Fibroblast of the conjunctiva (primary cell): ENCODE measurements at regions not wholly inside any gene's neighbourhood (a gene's known extent, or its start where the extent isn't known, plus 50 kb on each side); places are given as distances from the start of the nearest gene placed in this dataset.

Source experiments
- DNase-seq: peaks from one replicate; pipeline ENCODE4 v3.0.0-alpha.2; 2010; ENCODE audit warnings: low read depth

GRCh38 chr6:159479146-159479545 is 213.9 kb downstream of the SOD2 start:
- DNase-seq: no peak

DNA sequence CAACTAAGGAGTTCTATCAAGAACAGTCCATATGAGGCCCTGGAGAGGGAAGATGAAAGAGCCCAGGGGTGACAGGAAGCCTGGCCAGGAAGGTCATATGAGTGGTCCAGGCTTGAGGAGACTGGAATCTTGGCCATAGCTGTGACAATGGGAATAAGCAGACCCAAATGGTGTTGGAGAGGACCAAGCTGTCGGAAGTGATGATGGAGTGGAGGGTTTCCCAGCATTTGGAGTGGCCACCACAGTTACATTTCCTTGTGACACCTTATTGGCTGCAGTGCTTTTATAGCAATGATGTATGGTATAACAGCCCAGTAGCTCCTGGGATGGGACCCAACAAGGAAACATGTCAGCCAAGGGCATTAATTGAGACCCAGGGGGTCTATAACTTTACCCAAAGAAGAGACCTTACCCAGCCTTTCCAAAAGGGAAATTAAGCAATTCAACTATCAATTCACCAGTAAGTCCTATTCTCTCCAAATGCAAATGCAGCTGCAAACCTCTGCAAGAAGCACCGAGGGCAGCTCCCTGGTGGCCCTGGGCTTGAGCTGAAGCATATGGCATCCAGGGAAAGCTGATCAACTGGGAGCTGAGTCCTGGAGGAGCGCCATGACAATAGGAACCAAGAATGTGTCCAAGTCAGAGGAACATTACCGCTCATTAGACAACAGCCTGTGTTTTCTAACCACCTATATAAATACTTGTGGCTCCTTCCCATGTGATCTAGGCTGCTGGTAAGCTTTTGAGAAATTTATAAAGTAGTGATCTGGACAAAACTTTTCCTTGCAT is 219.4 kb downstream of the SOD2 start:
- no peak for DNase-seq

GRCh38 chr6:159470397-159470796 is 222.6 kb downstream of the SOD2 start:
- no peak for DNase-seq

DNA sequence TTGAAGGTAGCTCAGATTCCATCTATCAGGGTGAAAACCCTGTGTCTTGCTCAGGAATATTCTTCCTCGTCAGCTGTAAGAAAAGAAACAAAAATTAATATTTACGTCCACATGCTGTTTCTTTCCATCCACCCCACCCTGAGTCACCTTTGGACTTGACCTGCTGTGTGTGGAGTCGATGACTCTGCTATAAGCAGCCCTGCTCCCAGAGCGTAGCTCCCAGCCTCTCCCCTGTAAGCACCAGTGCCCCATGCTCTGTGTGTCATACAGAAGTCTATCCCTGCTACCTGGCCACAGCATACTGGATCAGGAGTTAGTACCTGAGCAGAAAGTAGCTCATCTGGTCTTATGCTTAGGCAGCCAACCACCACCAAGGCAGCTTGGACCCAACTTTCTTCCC is 223.6 kb downstream of the SOD2 start:
- no peak for DNase-seq

DNA sequence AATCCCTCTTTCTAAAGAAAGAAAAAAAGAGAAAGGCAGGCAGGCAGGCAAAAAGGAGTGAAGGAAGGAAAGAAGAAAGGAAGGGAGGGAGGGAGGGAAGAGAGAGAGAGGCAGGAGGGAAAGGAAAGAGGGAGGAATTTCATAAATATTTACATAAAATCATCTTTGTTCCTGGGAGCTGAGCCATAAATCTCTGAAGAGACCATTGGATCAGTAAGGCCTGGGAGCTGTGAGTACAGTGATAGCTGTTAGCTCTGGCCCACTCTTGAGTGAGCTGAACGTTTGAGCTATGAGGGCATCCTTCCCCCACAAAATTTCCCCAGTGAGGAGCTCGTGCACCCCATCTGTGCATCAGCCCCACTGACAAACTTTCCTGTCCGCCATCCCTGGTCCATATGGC is 224.0 kb downstream of the SOD2 start:
- no peak for DNase-seq

- DNase-seq: no peak
Measured at GRCh38 chr6:159467473-159468041, 225.5 kb downstream of the SOD2 start.

GRCh38 chr6:159466926-159467325 is 226.1 kb downstream of the SOD2 start:
- DNase-seq: no peak

DNA sequence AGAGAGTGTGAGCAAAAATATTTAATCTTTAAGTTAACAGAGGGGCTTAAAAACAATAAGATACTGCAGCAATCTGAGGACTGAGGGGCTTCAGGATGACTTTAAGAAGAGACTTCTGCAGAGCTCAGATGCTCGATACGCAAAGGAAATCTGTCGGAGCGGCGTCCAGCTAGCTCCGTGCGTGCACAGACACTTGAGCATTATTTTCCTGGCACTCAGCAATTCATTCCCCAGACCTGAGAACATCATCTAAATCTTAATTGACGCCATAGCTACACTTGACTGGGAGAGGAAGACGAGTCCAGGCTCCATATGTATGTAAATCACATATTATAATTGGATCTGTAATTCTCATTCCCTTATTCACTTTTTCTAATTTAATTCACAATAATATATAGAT is 228.2 kb downstream of the SOD2 start:
- DNase-seq: no peak

DNA sequence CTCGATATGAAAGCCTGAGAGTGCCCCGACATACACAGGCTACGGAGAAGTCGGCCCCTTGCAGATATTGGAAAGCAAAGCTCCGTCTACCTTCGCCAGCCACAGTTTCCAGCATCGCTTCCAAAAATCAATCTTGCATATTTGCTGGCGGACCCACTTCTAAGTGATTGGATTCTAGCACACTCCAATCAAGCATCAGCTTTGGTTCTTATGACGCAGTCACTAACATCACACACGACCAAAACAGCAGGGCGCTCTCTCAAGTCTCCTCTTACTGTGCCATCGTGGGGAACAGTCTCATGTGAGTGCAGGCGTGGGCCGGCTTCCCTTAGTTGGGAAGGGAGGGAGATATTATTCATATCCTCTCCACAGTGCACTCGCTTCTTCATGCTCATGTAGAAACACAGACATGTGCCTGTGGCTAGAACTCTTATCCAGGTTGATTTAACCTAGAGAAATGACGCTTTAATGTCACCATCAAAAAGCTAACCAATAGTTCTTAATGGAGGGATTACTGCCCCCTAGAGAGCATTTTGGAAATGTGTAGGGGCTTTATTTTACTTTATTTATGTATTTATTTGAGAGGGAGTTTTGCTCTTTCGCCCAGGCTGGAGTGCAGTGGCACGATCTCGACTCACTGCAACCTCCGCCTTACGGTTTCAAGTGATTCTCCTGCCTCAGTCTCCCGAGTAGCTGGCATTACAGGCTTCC is 229.8 kb downstream of the SOD2 start:
- DNase-seq: peak; percentile 12

DNA sequence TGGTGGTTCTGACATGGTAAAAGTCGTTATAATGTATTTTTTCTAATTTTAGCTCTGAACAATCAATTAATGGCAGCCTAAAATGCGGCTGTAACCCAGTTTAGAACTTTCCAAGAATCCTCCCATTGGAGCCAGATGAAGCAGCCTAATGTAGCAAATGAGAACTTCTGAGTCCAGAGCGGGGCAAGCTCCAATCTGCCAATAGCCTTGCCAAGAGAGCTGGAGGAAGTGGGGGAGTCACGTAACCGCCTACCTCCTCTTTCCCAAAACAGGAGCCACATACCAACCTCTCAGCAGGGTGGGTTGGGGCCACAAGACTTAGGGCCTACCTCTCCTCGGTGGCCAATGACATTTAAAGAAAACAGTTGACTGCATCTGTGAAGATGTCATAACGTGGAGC is 230.6 kb downstream of the SOD2 start:
- DNase-seq: no peak

GRCh38 chr6:159461998-159462397 is 231.0 kb downstream of the SOD2 start:
- DNase-seq: no peak

- no peak for DNase-seq
Measured at GRCh38 chr6:159461266-159461665, 231.8 kb downstream of the SOD2 start.

GRCh38 chr6:159460476-159460875 is 232.6 kb downstream of the SOD2 start:
- no peak for DNase-seq

DNA sequence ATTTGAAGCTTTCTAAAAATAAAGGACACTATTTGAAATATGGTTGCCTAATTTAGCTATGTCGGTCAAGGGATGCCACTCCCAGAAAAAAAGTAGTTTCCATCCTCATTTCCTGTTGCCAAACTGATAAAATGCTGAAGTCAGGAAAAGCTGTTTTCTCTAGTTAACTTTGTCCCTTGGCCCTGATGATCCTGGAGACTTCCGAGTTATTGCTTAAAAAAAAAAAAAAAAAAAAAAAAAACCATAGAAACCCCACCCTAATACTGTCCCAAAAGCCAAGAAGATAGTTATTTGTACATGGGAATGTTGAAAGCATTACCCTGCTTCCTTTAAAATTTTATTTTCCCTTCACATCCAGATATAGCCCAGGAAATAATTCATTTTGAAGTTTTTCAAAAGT is 236.7 kb downstream of the SOD2 start:
- DNase-seq: no peak

DNA sequence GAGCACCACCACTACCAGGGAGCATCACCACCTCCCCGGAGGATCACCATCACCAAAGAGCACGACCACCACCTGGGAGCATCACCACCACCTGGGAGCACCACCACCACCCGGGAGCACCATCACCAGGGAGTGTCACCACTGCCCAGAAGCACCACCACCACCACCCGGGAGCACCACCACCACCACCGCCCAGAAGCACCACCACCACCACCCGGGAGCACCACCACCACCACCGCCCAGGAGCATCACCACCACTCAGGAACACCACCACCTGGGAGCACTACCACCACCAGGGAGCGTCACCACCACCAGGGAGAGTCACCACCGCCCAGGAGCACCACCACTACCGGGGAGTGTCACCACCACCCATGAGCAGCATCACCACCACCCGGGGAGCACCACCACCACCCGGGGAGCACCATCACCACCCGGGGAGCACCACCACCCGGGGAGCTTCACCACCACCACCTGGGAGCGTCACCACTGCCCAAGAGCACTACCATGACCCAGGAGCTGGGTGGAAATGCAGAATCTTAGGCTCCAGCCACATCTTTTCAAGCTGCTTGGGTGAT is 237.3 kb downstream of the SOD2 start:
- no peak for DNase-seq

DNA sequence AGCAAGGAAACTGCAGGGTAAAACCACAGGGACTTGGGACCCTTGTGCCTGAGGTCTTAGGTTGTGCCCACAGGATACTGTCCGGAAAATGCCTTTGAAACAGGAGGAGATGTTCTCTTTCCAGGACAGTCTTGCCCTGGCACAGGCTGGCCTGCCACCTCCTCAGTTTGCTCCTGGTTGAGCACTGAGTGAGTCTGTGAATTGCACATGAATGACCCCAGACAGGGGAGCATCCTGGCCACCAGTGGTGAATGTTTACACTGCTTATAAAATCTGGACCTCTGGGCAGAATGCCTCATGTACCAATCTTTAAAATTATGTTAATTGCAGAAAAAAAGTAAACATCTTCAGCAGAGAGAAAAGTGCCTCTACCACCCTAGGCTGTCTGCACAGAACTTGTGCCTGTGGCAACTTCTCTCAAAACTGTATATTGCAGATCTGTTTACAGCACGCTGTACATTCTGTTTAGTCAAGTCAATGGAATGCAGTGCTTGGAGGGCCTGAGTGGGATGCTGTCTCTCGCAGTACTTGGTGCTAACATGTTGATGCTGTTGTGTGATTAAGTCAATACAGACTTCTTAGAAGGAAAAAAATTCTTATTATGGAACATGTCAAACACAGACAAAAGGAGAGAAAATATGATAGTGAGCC is 242.1 kb downstream of the SOD2 start:
- DNase-seq: peak; percentile 55

DNA sequence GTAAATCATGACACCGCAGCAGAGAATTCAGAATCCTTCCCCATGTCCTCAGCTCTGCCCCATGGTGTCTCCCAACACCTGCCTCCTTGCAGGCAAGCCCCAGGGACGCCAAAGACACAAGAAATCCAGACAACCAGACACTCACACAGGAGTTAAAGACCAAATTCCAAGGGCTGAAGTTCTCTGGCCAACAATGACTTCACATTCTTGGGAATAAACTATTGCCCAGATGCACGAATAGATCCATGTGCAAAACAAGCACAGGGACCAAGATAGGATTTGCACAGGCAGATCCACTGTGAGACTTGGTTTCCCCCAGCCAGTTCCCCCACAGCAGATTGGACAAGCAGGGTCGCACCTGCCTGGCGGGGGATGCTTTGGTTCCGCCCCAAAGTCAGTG is 246.7 kb downstream of the SOD2 start:
- no peak for DNase-seq

GRCh38 chr6:159445351-159445750 is 247.7 kb downstream of the SOD2 start:
- no peak for DNase-seq

DNA sequence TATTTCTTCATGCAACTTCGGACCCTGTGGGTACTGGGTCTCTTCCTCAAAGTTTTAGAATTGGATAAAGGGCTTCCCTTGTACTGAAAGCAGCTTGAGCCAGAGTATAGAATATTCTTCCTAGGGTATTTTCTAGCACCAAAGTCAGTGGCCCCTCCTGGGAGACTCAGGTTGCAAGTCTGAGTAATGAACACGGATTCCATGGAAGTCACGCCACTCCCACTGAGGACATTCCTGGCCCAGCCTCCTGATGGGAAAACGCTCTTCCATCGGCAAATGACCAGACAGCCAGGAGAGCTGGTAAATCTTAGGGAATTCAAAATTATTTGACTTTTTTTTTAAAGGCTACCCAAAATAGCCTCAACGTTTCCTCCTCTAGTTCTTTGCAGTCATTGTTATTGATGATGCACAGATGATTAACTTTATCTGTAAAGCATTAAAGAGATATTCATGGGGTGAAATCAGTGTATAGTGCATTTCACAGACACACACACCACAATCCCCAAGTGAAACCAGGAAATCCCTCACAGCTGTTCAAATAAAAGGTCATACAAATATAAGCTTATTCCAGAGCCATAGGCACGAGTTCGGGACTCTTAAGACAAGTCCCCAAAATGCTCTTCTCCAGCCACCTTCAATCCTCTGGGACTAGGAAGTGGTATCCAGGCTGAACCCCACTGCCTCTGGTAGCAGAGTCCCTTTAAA is 248.8 kb downstream of the SOD2 start:
- no peak for DNase-seq

DNA sequence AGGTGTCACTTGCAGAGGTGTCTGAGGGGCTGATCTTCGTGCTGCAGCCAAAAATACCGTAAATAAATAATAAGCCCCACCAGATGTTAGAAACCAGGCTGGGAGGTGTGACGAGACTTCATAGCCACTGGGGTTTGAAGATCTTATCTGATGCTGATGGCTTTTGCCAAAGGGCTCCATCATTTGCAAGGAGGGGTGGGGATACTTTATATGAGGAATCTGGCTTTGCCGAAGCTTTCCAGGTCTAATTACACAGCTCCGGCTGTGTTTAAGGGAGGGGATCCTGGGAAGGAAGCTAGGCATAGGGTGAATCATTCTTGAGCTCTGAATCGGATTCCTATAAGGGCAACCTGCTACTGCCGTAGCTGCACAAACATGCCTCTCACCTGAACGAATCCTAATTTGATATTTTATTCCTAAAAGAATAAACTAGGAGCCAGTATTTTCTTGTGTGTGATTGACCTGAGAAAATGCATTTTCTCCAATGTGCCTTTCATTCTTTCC is 249.6 kb downstream of the SOD2 start:
- DNase-seq: no peak

DNA sequence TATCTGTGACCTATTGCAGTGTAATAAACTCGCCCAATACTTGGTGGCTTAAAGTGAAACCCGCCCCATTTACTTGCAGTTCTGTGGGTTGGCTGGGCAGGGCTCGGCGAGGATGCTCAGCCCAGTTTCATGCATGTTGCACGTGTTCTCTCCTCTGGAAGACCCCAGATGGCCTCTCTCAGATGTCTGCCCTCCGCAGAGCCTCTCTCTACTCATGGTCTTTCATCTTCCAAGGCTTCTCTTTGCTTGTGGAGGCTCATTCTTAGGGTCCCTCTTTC is 251.4 kb downstream of the SOD2 start:
- DNase-seq: no peak
